A549 (cell line): ENCODE measurements at regions not wholly inside any gene's neighbourhood (a gene's known extent, or its start where the extent isn't known, plus 50 kb on each side); places are given as distances from the start of the nearest gene placed in this dataset.

Source experiments
- ATAC-seq, 2 experiments: fragments of 200-7000 bp in 1 of 2; fragments of >200 bp in 1 of 2; cut with Nextera tagmentation in 1 of 2; cut with Tn5 transposase in 1 of 2; 3 replicates each; pipeline versions ENCODE4 v1.8.0 to v1.9.1; 2018 to 2020; ENCODE audit warnings: mild to moderate bottlenecking in 1 of 2, moderate library complexity in 1 of 2
- CTCF ChIA-PET: fragments of 300-600 bp; sonication (Branson Sonifier 250); formaldehyde crosslinking; extraction: SDS; loops from one replicate; lab custom pipeline; 2021; ENCODE audit warnings: antibody characterized with exemption, inconsistent platforms; lab: Yijun Ruan, JAX
- POLR2A ChIA-PET: fragments of 350-600 bp; formaldehyde crosslinking; extraction: SDS; loops from one replicate; lab custom pipeline; 2021; ENCODE audit warnings: antibody characterized with exemption, inconsistent platforms; lab: Yijun Ruan, JAX
- DNase-seq, 2 experiments: peaks; one replicate each; pipeline versions ENCODE4 v3.0.0 to v3.0.0-alpha.2; 2011 to 2016; ENCODE audit warnings: low read depth in 1 of 2, low spot score in 1 of 2
- FAIRE-seq: peaks from 2 replicates; lab custom pipeline; 2011; peaks lifted over from hg19 to GRCh38; lab: Jason Lieb, UNC
- H3K27ac ChIP-seq, 2 experiments: fragments of >200 bp; sonication (Bioruptor Twin); formaldehyde crosslinking; 3 replicates each; pipeline ENCODE4 v1.5.1; 2016 to 2017
- H3K4me1 ChIP-seq: fragments of >200 bp; sonication (Bioruptor Twin); formaldehyde crosslinking; 3 replicates; pipeline ENCODE4 v1.6.1; 2016
- H3K4me2 ChIP-seq: fragments of >200 bp; sonication (Bioruptor Twin); formaldehyde crosslinking; 3 replicates; pipeline ENCODE4 v1.6.1; 2016
- H3K4me3 ChIP-seq: fragments of >200 bp; sonication (Bioruptor Twin); formaldehyde crosslinking; 3 replicates; pipeline ENCODE4 v1.5.1; 2016
- H3K9me3 ChIP-seq: fragments of >200 bp; sonication (Bioruptor Twin); formaldehyde crosslinking; 3 replicates; pipeline ENCODE4 v1.6.1; 2016
- CBX8 ChIP-seq: fragments of 200-600 bp; sonication (generic); IDR thresholded peaks from 2 replicates; pipeline ENCODE4 v1.6.1; 2016
- CEBPB ChIP-seq, 2 experiments: fragments of >200 bp in 1 of 2; sonication (Bioruptor Twin) in 1 of 2; formaldehyde crosslinking in 1 of 2; IDR thresholded peaks; 2 replicates each; pipeline ENCODE4 v1.6.1; 2012 to 2016
- CHD2 ChIP-seq: fragments of 150-350 bp; IDR thresholded peaks from 2 replicates; pipeline ENCODE4 v1.6.1; 2014; ENCODE audit warnings: low read length; ENCODE audit not compliant: partially characterized antibody
- E2F6 ChIP-seq: IDR thresholded peaks from 2 replicates; pipeline ENCODE4 v1.6.1; 2012; ENCODE audit warnings: low read depth, borderline replicate concordance
- ELK1 ChIP-seq: fragments of 150-350 bp; IDR thresholded peaks from 2 replicates; pipeline ENCODE4 v1.6.1; 2014; ENCODE audit warnings: low read depth, mild to moderate bottlenecking, low read length
- FOSB ChIP-seq: fragments of 250-450 bp; sonication (Bioruptor Pico); IDR thresholded peaks from 2 replicates; pipeline ENCODE4 v1.5.0; 2020; ENCODE audit warnings: mild to moderate bottlenecking, moderate library complexity
- FOSL2 ChIP-seq, 2 experiments: fragments of 450-650 bp in 1 of 2; fragments of >200 bp in 1 of 2; sonication (Bioruptor Twin) in 1 of 2; formaldehyde crosslinking; IDR thresholded peaks; 2 replicates each; pipeline versions ENCODE4 v1.5.0 to v1.6.1; 2016 to 2020; ENCODE audit warnings: mild to moderate bottlenecking in 1 of 2, moderate library complexity in 1 of 2
- FOXS1 ChIP-seq: fragments of 250-450 bp; sonication (Bioruptor Pico); IDR thresholded peaks from 2 replicates; pipeline ENCODE4 v1.5.0; 2020; ENCODE audit warnings: mild to moderate bottlenecking, moderate library complexity
- HEYL ChIP-seq: fragments of 250-450 bp; sonication (Bioruptor Pico); IDR thresholded peaks from 2 replicates; pipeline ENCODE4 v1.8.0; 2021; ENCODE audit warnings: mild to moderate bottlenecking, moderate library complexity
- HOXB13 ChIP-seq: fragments of 250-450 bp; sonication (Bioruptor Pico); IDR thresholded peaks from 2 replicates; pipeline ENCODE4 v1.5.0; 2020; ENCODE audit warnings: low read depth, mild to moderate bottlenecking, moderate library complexity
- KDM1A ChIP-seq: fragments of 200-600 bp; sonication (generic); IDR thresholded peaks from 2 replicates; pipeline ENCODE4 v1.6.1; 2016; ENCODE audit warnings: low read depth, mild to moderate bottlenecking
- KDM5A ChIP-seq: fragments of 200-600 bp; sonication (generic); IDR thresholded peaks from 2 replicates; pipeline ENCODE4 v1.6.1; 2016; ENCODE audit warnings: antibody characterized with exemption, mild to moderate bottlenecking
- MAFK ChIP-seq: fragments of 450-650 bp; IDR thresholded peaks from 2 replicates; pipeline ENCODE4 v1.6.1; 2014; ENCODE audit not compliant: partially characterized antibody
- MAX ChIP-seq: IDR thresholded peaks from 2 replicates; pipeline ENCODE4 v1.6.1; 2012
- NR3C1 ChIP-seq: fragments of >200 bp; sonication (Bioruptor Twin); formaldehyde crosslinking; IDR thresholded peaks from 3 replicates; pipeline ENCODE4 v1.6.1; 2017
- REST ChIP-seq: fragments of 200-600 bp; sonication (generic); IDR thresholded peaks from 2 replicates; pipeline ENCODE4 v1.6.1; 2016; ENCODE audit warnings: antibody characterized with exemption, mild to moderate bottlenecking, moderate library complexity
- RNF2 ChIP-seq: fragments of 200-600 bp; sonication (generic); IDR thresholded peaks from 2 replicates; pipeline ENCODE4 v1.6.1; 2016; ENCODE audit warnings: low read depth, mild to moderate bottlenecking, antibody characterized with exemption, moderate library complexity, borderline replicate concordance
- USF2 ChIP-seq: fragments of 450-650 bp; IDR thresholded peaks from 2 replicates; pipeline ENCODE4 v1.6.1; 2014; ENCODE audit warnings: antibody characterized with exemption
- ZC3H11A ChIP-seq: fragments of 450-650 bp; IDR thresholded peaks from 2 replicates; pipeline ENCODE4 v1.6.1; 2014; ENCODE audit warnings: antibody characterized with exemption, mild to moderate bottlenecking
- ZSCAN20 ChIP-seq: fragments of 250-450 bp; sonication (Bioruptor Pico); IDR thresholded peaks from 2 replicates; pipeline ENCODE4 v1.8.0; 2022; ENCODE audit warnings: mild to moderate bottlenecking, moderate library complexity
- WGBS: methylation state at CpG from one replicate; pipeline ENCODE4 v1.1.6; 2017; ENCODE audit errors: missing lambda C conversion rate; 5-methylcytosine and 5-hydroxymethylcytosine counted together

- CTCF ChIA-PET, result no interaction called here
- no peak overlapping the region for H3K4me2 ChIP-seq
- H3K9me3 ChIP-seq, result no peaks in the 10 kb centered on the region
- H3K4me1 ChIP-seq, result peaks cover 6% of the 10 kb centered on the region; the same call in 1 of the 3 replicates
- H3K4me3 ChIP-seq, result no peak overlapping the region
- no peak for ATAC-seq
- H3K27ac ChIP-seq, result no peak overlapping the region
- no peak for FAIRE-seq
- 80% methylated on average over 2 of the region's 2 CpGs for WGBS
- DNase-seq, result no peak
- TF ChIP-seq MAFK (no peak), CEBPB (IDR thresholded peaks at IDR 0.05) (no peak), FOSB (CRISPR knock-in tag) (no peak), RNF2 (no peak), FOSL2 (IDR thresholded peaks at IDR 0.05) (no peak), FOSL2 (CRISPR knock-in tag; IDR thresholded peaks at IDR 0.05) (no peak), REST (no peak), HOXB13 (CRISPR knock-in tag) (no peak), FOXS1 (CRISPR knock-in tag) (no peak), ZC3H11A (no peak), CBX8 (no peak), E2F6 (no peak), USF2 (no peak), HEYL (CRISPR knock-in tag) (no peak), KDM5A (no peak), KDM1A (no peak), MAX (no peak), ELK1 (no peak), NR3C1 (no peak), ZSCAN20 (CRISPR knock-in tag) (no peak), CHD2 (no peak)
- POLR2A ChIA-PET, result no interaction called here
These were observed 112.8 kb upstream of the PLS3 start for GRCh38 chrX:115448146-115448545.

- DNase-seq, result peak in 1 of 2 experiments; percentile 3
- Histone ChIP-seq H3K4me3 (no peak overlapping the region), H3K27ac (no peak overlapping the region), H3K4me1 (peaks cover 6% of the 10 kb centered on the region; the same call in 1 of the 3 replicates), H3K9me3 (no peaks in the 10 kb centered on the region), H3K4me2 (peak overlapping the region; percentile 32; the same call in 2 of the 3 replicates)
- CTCF ChIA-PET, result no interaction called here
- WGBS, result 29% methylated on average over 4 of the region's 4 CpGs
- TF ChIP-seq CEBPB (IDR thresholded peaks at IDR 0.05) (peak in 1 of 2 experiments; percentile 32; a peak in 1 of 4 replicates), HEYL (CRISPR knock-in tag) (no peak)
- no peak for FAIRE-seq
- no peak for ATAC-seq
- POLR2A ChIA-PET, result no interaction called here
These were observed 111.2 kb upstream of the PLS3 start for GRCh38 chrX:115449742-115450141.
